Jurkat, Clone E6-1 (cell line): ENCODE measurements at regions not wholly inside any gene's neighbourhood (a gene's known extent, or its start where the extent isn't known, plus 50 kb on each side); places are given as distances from the start of the nearest gene placed in this dataset.

Experiments used
- DNase-seq: peaks from one replicate; pipeline ENCODE4 v3.0.0-alpha.2; 2011; ENCODE audit warnings: low read depth, low spot score
- H3K4me3 ChIP-seq: 2 replicates; pipeline ENCODE4 v1.5.1; 2011; ENCODE audit warnings: mild to moderate bottlenecking, low read length, control low read depth, moderate library complexity

- no peak overlapping the region for H3K4me3 ChIP-seq
- DNase-seq: no peak
These were observed 620.7 kb downstream of the SPRY1 start for GRCh38 chr4:124017185-124017785.

GRCh38 chr4:124018383-124019317 is 622.1 kb downstream of the SPRY1 start:
- no peak for DNase-seq
- H3K4me3 ChIP-seq: no peak overlapping the region

GRCh38 chr4:124019749-124020549 is 623.4 kb downstream of the SPRY1 start:
- DNase-seq: no peak
- H3K4me3 ChIP-seq: no peak overlapping the region

- H3K4me3 ChIP-seq: no peak overlapping the region
- no peak for DNase-seq
These were observed 628.4 kb downstream of the SPRY1 start for GRCh38 chr4:124025000-124025399.

GRCh38 chr4:124025428-124025827 is 628.8 kb downstream of the SPRY1 start:
- H3K4me3 ChIP-seq: no peak overlapping the region

DNA sequence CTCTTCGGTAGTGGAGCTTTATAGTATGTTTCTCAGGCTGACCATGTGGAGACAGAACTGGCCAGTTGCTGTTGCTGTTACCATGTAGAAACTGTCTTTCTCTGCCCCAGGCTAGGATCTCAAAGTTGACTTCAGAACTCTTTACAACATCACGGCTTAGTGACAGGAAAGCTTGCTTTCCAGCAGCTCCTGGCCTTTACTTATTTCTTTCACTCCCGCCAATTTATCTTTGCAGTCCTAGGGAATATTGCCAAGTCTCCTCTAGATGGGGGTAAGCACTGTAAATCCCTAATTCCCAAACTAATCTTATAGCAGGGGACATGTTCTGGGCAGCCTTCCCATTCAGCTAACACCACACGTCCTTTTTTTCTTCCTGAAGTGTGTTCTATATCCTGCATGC is 631.6 kb downstream of the SPRY1 start:
- no peak overlapping the region for H3K4me3 ChIP-seq
- no peak for DNase-seq

More at GRCh38 chr4:124025428-124025827, 628.8 kb downstream of the SPRY1 start:
- DNase-seq: no peak

GRCh38 chr4:124030147-124030546 is 633.6 kb downstream of the SPRY1 start:
- H3K4me3 ChIP-seq: no peak overlapping the region
- DNase-seq: no peak

DNA sequence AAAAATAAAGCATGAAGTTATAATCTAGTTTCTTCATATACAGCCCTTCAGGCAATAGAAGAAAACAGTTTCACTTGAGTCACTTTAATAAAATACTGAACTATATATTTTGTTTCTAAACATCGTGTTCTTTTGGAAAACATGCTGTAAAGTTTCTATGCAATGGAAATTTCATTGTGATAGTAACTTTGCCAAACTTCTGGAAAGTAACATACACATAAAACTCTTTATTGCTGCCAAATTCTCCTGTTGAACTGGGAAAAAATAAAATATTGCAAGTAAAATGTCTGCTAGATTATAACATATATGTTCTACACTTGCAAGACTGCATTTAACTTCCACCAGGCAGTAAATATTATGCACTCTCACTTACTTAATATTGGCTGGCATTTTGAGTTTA is 635.4 kb downstream of the SPRY1 start:
- DNase-seq: no peak
- no peak overlapping the region for H3K4me3 ChIP-seq

DNA sequence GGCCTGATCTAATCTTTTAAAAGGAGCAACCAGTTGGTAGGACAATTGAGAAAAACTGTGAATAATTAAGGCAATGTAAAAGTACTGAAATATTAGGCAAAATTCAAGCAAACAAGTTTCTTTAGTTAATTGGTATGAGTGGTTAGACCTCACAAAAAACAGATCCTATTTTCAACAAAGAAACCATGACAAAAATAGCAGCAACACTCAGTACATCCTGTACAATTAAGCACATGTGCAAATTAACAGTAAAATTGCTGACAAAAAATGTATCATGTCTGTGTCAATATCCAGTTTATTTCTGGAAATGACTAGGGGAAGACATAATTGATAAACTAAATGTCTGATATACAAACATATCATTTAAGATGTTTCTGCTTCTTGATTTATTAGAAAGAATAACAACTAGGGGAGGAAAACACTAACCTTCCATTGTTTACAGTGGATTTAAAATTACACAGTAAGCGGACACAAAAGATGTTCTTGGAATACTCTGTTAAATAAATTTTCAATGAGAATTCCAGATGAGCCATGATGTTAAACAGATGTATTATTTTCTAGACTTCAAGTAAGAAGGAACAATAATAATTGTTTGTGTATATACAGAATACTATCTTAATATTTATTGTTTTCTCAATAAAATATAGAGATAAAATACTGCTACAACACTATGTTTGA is 638.9 kb downstream of the SPRY1 start:
- no peak for DNase-seq
- H3K4me3 ChIP-seq: no peak overlapping the region

GRCh38 chr4:124037236-124037635 is 640.6 kb downstream of the SPRY1 start:
- DNase-seq: no peak
- no peak overlapping the region for H3K4me3 ChIP-seq

- DNase-seq: no peak
- H3K4me3 ChIP-seq: no peak overlapping the region
These were observed 647.7 kb downstream of the SPRY1 start for GRCh38 chr4:124044330-124044729.

GRCh38 chr4:124044867-124045266 is 648.3 kb downstream of the SPRY1 start:
- no peak for DNase-seq
- H3K4me3 ChIP-seq: no peak overlapping the region

- H3K4me3 ChIP-seq: no peak overlapping the region
- no peak for DNase-seq
These were observed 649.6 kb downstream of the SPRY1 start for GRCh38 chr4:124046190-124046589.

- DNase-seq: no peak
- no peak overlapping the region for H3K4me3 ChIP-seq
These were observed 657.4 kb downstream of the SPRY1 start for GRCh38 chr4:124053872-124054538.

- H3K4me3 ChIP-seq: no peak overlapping the region
- DNase-seq: no peak
These were observed 657.2 kb downstream of the ANKRD50 start for GRCh38 chr4:124055336-124055735.

- DNase-seq: no peak
- H3K4me3 ChIP-seq: no peak overlapping the region
These were observed 656.6 kb downstream of the ANKRD50 start for GRCh38 chr4:124055896-124056295.

DNA sequence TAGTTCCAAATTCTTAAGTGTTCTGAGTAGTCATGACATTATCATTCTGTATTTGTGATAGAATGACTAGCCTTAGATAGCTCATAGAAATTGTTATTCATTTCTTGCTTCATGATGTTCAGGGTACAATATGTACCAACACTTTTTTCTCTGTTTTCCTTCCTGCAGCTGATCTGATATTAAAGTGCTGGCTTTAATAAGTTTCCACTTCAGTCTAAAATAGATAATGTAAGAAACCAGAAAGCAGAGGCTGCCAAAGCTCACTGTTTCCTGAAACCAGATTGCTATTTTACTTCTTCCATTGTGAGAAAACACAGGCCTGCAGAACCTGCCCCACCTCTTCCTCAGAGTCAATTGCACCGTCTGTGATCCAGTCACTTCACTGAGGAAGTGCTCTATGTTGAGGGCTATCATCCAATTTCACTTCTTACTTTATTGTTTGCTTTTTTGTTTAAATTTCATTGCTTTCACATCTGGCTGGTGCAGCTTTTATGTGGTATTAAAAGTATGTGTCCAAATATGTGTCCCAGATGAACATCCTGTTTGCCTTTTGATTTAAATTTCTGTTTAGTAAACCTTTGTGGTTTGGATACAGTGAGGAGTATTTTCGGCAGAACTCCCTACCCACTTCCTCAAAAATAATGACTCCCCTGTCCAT is 652.1 kb downstream of the ANKRD50 start:
- DNase-seq: peak; percentile 1
- no peak overlapping the region for H3K4me3 ChIP-seq

- no peak overlapping the region for H3K4me3 ChIP-seq
- no peak for DNase-seq
These were observed 651.1 kb downstream of the ANKRD50 start for GRCh38 chr4:124061413-124061812.
